ENCODE measurements at regions not wholly inside any gene's neighbourhood (a gene's known extent, or its start where the extent isn't known, plus 50 kb on each side); places are given as distances from the start of the nearest gene placed in this dataset.

GRCh38 chr3:74750901-74751300 lies 136.4 kb upstream of the CNTN3 start:
- Mint-ChIP-seq H3K27me3 (ENCODE audit: low read depth) (peaks cover 2% of the 10 kb centered on the region), H3K4me1 (no peaks in the 10 kb centered on the region), H3K36me3 (no peaks in the 10 kb centered on the region), H3K27ac (no peak overlapping the region), H3K9me3 (no peaks in the 10 kb centered on the region), H3K4me3 (no peak overlapping the region)
- no peak for TF ChIP-seq CTCF (IDR thresholded peaks at IDR 0.05; ENCODE audit: unreplicated experiment)
- DNase-seq (ENCODE audit: low spot score in 2 of 2, unreplicated experiment in 2 of 2): no peak

DNA sequence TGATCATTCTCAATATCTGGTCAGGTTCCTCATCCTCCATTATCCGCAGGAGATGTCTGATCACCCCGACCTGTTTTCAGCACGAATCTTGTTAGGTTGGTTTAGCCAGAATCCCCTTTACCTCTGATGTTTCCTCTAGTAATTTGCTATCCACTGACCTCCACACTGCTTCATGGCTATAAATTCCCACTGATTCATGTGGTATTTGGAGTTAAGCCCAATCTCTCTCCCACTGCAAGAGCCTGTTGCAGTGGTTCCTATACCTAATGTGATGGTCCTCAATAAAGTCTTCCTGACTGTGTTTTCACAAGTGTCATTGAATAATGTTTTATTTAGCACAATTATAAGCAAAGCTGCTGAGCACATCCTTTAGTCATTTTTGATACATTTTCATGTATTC lies 124.8 kb upstream of the CNTN3 start:
- no peak for TF ChIP-seq CTCF (IDR thresholded peaks at IDR 0.05; ENCODE audit: unreplicated experiment)
- Mint-ChIP-seq H3K36me3 (no peaks in the 10 kb centered on the region), H3K9me3 (no peaks in the 10 kb centered on the region), H3K4me1 (no peaks in the 10 kb centered on the region), H3K27ac (no peak overlapping the region), H3K27me3 (ENCODE audit: low read depth) (no peaks in the 10 kb centered on the region), H3K4me3 (no peak overlapping the region)
- no peak for DNase-seq (ENCODE audit: low spot score in 2 of 2, unreplicated experiment in 2 of 2)

DNA sequence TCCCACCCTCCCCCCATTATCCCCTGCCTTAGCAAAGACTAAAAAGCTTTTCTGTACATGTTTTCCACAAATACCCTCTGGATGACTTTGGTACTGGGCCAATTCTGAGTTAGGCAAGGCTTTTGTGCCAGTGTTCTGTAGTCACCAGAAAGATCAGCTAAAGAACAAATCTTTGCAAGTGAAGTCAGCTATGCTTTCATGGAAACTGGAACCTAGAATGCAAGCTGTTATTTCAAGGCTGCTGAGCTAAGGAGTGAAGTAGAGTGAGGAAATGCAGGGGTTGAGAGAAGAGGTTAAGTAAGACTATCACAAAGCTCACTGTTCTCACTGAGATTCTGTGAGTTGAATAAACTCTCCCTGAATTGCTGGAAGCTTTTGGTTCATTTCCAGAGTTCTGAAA lies 107.8 kb upstream of the CNTN3 start:
- Mint-ChIP-seq H3K4me3 (no peak overlapping the region), H3K4me1 (no peaks in the 10 kb centered on the region), H3K27ac (no peak overlapping the region)

DNA sequence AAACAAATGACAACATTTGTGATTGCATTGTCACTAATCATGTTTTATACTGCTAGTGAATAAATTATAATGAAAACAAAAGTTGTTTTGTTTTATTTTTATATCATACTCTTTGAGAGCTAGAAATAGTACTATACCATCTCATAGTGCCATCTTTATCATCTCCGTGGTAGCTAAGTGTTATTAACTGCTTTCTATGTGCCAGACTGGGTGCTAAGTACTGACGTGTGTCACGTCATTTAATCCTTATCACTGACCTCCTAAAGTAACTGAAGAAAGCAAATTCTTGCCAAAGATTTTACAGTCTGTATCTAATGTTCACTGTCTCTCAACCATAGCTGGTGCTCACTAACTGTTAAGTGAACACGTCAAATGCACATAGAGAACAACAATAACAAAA lies 99.5 kb upstream of the CNTN3 start:
- Mint-ChIP-seq H3K36me3 (no peaks in the 10 kb centered on the region), H3K27me3 (ENCODE audit: low read depth) (no peaks in the 10 kb centered on the region), H3K4me1 (no peaks in the 10 kb centered on the region), H3K4me3 (no peak overlapping the region), H3K9me3 (peaks cover 3% of the 10 kb centered on the region), H3K27ac (no peak overlapping the region)
- no peak for DNase-seq (ENCODE audit: low spot score in 2 of 2, unreplicated experiment in 2 of 2)
- no peak for TF ChIP-seq CTCF (IDR thresholded peaks at IDR 0.05; ENCODE audit: unreplicated experiment)

More for the DNA sequence above, 107.8 kb upstream of the CNTN3 start:
- DNase-seq (ENCODE audit: low spot score in 2 of 2, unreplicated experiment in 2 of 2): no peak
- Mint-ChIP-seq H3K9me3 (peaks cover 6% of the 10 kb centered on the region), H3K27me3 (ENCODE audit: low read depth) (peaks cover 9% of the 10 kb centered on the region), H3K36me3 (no peaks in the 10 kb centered on the region)
- no peak for TF ChIP-seq CTCF (IDR thresholded peaks at IDR 0.05; ENCODE audit: unreplicated experiment)

DNA sequence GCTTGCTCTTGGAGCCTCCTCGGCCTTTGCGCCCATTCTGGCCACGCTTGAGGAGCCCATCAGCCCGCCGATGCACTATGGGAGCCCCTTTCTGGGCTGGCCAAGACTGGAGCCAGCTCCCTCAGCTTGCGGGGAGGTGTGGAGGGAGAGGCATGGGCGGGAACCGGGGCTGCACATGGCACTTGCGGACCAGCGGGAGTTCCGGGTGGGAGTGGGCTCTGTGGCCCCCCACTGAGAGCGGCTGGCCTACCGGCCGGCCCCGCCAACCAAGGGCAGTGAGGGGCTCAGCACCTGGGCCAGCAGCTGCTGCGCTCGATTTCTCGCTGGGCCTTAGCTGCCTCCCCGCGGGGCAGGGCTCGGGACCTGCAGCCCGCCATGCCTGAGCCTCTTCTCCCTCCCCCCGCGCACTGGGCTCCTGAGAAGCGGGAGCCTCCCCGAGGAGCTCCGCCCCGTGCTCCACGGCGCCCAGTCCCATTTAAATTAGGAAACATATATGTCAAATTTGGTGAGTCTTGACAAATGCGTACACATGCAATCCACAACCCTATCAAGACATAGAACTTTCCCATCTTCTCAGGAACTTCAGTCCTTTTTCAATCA lies 97.6 kb upstream of the CNTN3 start:
- Mint-ChIP-seq H3K4me1 (no peaks in the 10 kb centered on the region), H3K27ac (no peak overlapping the region), H3K9me3 (peaks cover 3% of the 10 kb centered on the region), H3K4me3 (no peak overlapping the region), H3K27me3 (ENCODE audit: low read depth) (no peaks in the 10 kb centered on the region), H3K36me3 (no peaks in the 10 kb centered on the region)
- no peak for TF ChIP-seq CTCF (IDR thresholded peaks at IDR 0.05; ENCODE audit: unreplicated experiment)
- DNase-seq (ENCODE audit: low spot score in 2 of 2, unreplicated experiment in 2 of 2): no peak

GRCh38 chr3:74709951-74710350 lies 95.5 kb upstream of the CNTN3 start:
- H3K27me3 Mint-ChIP-seq (ENCODE audit: low read depth): no peaks in the 10 kb centered on the region
- no peak for TF ChIP-seq CTCF (IDR thresholded peaks at IDR 0.05; ENCODE audit: unreplicated experiment)
- no peak overlapping the region for H3K27ac Mint-ChIP-seq
- DNase-seq (ENCODE audit: low spot score in 2 of 2, unreplicated experiment in 2 of 2): no peak
- no peaks in the 10 kb centered on the region for H3K36me3 Mint-ChIP-seq
- no peaks in the 10 kb centered on the region for H3K4me1 Mint-ChIP-seq
- H3K4me3 Mint-ChIP-seq: no peak overlapping the region
- peaks cover 3% of the 10 kb centered on the region for H3K9me3 Mint-ChIP-seq

All from mesothelial cell of epicardium (in vitro differentiated cells).